ENCODE measurements at regions not wholly inside any gene's neighbourhood (a gene's known extent, or its start where the extent isn't known, plus 50 kb on each side); places are given as distances from the start of the nearest gene placed in this dataset.
A peak's percentile ranks its signal among the peaks of the same experiment; 100 is the strongest.

DNA sequence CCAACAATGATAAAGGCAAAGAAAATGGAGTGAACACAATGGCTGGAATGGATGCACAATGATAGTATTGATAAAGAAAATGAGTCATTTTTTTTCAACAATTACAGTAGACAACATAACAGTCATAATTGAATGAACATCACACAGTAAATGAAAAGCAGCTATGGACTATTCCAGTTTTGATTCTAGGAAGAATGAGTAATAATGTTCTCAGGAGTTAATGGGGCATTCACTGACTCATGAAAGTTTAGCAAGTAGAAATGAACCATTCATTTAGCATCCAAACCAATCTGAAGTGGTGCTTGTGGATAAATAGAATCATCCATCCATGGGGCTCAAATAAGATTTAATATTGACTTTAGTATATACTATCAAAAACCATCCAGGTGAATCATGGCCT lies 1029.5 kb upstream of the GJE1 start:
- H3K36me3 Mint-ChIP-seq (ENCODE audit: low read depth), result no peaks in the 10 kb centered on the region
- H3K9me3 Mint-ChIP-seq, result peaks cover 8% of the 10 kb centered on the region
- ChIA-PET CTCF (no interaction called here), POLR2A (no interaction called here)
- intact Hi-C loops (cut with micrococcal nuclease), result no loop called here
- H3K27me3 Mint-ChIP-seq, result no peaks in the 10 kb centered on the region
- TF ChIP-seq, protein P1, sequence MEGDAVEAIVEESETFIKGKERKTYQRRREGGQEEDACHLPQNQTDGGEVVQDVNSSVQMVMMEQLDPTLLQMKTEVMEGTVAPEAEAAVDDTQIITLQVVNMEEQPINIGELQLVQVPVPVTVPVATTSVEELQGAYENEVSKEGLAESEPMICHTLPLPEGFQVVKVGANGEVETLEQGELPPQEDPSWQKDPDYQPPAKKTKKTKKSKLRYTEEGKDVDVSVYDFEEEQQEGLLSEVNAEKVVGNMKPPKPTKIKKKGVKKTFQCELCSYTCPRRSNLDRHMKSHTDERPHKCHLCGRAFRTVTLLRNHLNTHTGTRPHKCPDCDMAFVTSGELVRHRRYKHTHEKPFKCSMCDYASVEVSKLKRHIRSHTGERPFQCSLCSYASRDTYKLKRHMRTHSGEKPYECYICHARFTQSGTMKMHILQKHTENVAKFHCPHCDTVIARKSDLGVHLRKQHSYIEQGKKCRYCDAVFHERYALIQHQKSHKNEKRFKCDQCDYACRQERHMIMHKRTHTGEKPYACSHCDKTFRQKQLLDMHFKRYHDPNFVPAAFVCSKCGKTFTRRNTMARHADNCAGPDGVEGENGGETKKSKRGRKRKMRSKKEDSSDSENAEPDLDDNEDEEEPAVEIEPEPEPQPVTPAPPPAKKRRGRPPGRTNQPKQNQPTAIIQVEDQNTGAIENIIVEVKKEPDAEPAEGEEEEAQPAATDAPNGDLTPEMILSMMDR (IDR thresholded peaks at IDR 0.05), result no peak
- H3K27ac Mint-ChIP-seq, result no peak overlapping the region
- no peak overlapping the region for H3K4me3 Mint-ChIP-seq
- no peak for DNase-seq
- no peaks in the 10 kb centered on the region for H3K4me1 Mint-ChIP-seq
- ATAC-seq (ENCODE audit: low read depth), result no peak

DNA sequence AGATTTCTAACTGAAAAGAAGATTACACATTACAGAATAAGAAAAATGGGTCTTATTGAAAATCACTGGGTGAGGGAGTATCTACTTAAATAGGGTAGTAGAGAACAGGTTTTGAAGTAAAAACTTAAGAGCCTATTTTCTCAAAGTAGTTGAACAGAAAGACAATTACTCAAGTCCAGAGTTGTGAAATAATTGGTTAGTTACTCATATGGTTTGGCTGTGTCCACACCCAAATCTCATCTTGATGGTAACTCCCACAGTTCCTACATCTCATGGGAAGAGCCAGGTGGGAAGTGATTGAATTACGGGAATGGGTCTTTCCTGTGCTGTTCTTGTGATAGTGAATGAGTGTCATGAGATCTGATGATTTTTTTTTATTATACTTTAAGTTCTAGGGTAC lies 1035.3 kb upstream of the GJE1 start:
- CTCF ChIA-PET, result no interaction called here
- no peak overlapping the region for H3K27ac Mint-ChIP-seq

DNA sequence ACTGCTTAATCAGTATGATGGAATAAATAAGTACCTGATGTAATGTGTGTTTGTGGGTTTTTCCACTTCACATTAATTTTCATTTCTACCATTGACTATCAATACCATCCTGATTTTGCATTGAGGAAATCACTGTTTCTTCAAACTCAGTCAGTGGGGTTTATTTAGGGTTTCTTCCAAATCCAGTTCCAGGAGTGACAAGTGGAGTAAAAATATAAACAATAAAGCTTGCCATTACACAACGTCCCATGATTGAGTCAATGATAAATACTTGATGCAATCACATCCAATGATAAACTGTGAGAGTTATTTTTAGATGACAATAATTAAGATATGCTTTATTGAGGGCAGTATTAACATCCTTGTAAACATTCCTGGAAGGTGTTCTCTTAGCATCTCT lies 1037.4 kb upstream of the GJE1 start:
- H3K36me3 Mint-ChIP-seq (ENCODE audit: low read depth), result no peaks in the 10 kb centered on the region
- TF ChIP-seq, protein P1 (IDR thresholded peaks at IDR 0.05), result no peak
- no peaks in the 10 kb centered on the region for H3K27me3 Mint-ChIP-seq
- no peak overlapping the region for H3K27ac Mint-ChIP-seq
- H3K4me3 Mint-ChIP-seq, result no peak overlapping the region
- DNase-seq (no peak), ATAC-seq (ENCODE audit: low read depth) (no peak)
- intact Hi-C loops (cut with micrococcal nuclease), result no loop called here
- no peaks in the 10 kb centered on the region for H3K9me3 Mint-ChIP-seq
- ChIA-PET CTCF (no interaction called here), POLR2A (no interaction called here)
- no peaks in the 10 kb centered on the region for H3K4me1 Mint-ChIP-seq

More for the DNA sequence above, 1035.3 kb upstream of the GJE1 start:
- DNase-seq, result no peak
- H3K9me3 Mint-ChIP-seq, result no peaks in the 10 kb centered on the region
- no peaks in the 10 kb centered on the region for H3K36me3 Mint-ChIP-seq (ENCODE audit: low read depth)
- no peaks in the 10 kb centered on the region for H3K27me3 Mint-ChIP-seq
- POLR2A ChIA-PET, result no interaction called here
- H3K4me1 Mint-ChIP-seq, result no peaks in the 10 kb centered on the region
- no peak overlapping the region for H3K4me3 Mint-ChIP-seq
- TF ChIP-seq, protein P1 (IDR thresholded peaks at IDR 0.05), result no peak
- intact Hi-C loops (cut with micrococcal nuclease), result no loop called here
- ATAC-seq (ENCODE audit: low read depth), result no peak

DNA sequence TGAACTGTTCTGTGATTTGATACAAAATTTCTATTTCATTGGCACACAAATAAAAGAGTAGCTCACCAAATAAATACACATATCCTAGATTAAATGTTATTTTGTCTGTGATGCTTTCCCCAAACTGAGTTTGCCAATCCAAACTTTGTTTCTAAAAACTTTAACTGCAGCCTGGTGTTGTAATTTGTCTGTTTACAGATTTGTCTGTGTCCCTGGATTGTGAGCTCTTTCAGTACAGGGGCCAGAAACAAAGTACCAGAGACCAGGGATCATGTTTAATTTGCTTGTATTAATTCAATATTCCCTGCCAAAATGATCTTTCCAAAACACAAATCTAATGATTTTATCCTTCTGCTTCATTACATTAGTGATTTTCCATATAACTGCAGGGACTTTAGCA lies 1044.6 kb upstream of the GJE1 start:
- no peaks in the 10 kb centered on the region for H3K9me3 Mint-ChIP-seq
- POLR2A ChIA-PET, result no interaction called here

DNA sequence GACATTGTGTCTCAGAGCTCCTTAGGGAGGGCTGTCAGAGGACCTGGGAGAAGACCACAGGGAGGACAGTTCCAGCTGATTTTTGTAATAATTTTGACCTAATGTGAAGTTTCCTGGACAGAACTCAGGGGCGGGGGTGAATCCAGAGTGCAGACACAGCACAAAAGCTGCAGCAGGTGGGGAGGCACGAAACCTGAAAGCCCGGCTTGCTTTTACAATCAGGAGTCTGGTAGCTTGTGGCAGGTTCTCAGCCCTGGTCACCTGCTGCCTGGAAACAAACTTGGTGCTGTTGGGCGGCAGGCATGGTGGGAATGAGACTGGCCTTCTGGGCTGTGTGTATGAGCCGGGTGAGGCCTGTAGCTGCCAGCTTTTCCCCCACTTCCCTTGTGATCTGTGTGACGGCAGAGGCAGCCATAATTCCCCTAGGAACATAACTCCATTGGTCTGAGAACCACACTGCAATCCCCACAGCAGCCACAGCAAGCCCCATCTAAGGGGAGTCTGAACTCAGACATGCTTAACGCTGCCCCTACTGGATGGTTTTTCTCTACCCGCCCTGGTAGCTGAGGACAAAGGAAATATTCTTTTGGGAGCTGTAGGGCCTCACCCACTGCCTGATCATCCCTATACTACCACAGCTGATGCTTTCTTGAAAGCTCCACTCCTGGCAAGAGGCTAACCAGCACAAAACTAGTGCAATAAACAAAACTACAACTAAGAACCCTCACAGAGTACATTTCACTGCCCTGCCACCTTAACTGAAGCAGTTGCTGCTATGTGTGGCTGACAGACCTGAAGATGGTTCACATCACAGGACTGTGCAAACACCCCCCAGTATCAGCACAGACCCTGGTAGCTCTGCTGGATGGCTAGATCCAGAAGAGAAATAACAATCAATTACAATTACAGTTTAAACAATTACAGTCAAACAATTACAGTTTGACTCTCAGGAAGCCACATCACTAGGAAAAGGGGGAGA lies 1055.1 kb upstream of the GJE1 start:
- no peak overlapping the region for H3K27ac Mint-ChIP-seq
- ChIA-PET POLR2A (no interaction called here), CTCF (no interaction called here)
- TF ChIP-seq, protein P1 (IDR thresholded peaks at IDR 0.05), result no peak
- H3K27me3 Mint-ChIP-seq, result no peaks in the 10 kb centered on the region
- DNase-seq (no peak), ATAC-seq (ENCODE audit: low read depth) (peak; percentile 42)
- no peaks in the 10 kb centered on the region for H3K4me1 Mint-ChIP-seq
- H3K4me3 Mint-ChIP-seq, result no peak overlapping the region
- intact Hi-C loops (cut with micrococcal nuclease), result no loop called here
- no peaks in the 10 kb centered on the region for H3K36me3 Mint-ChIP-seq (ENCODE audit: low read depth)
- peaks cover 2% of the 10 kb centered on the region for H3K9me3 Mint-ChIP-seq

More for the DNA sequence above, 1044.6 kb upstream of the GJE1 start:
- no peak for ATAC-seq (ENCODE audit: low read depth)
- no peaks in the 10 kb centered on the region for H3K36me3 Mint-ChIP-seq (ENCODE audit: low read depth)
- intact Hi-C loops (cut with micrococcal nuclease), result no loop called here
- H3K4me3 Mint-ChIP-seq, result no peak overlapping the region
- no peak for DNase-seq
- H3K4me1 Mint-ChIP-seq, result no peaks in the 10 kb centered on the region
- no peaks in the 10 kb centered on the region for H3K27me3 Mint-ChIP-seq
- TF ChIP-seq, protein P1 (IDR thresholded peaks at IDR 0.05), result no peak
- CTCF ChIA-PET, result no interaction called here
- H3K27ac Mint-ChIP-seq, result no peak overlapping the region
